Stimulated activated naive CD8-positive, alpha-beta T cell treated with anti-CD3 and anti-CD28 coated beads, Interleukin-15, amount 100 ng/mL, for 72 hours (primary cell): ENCODE measurements at regions not wholly inside any gene's neighbourhood (a gene's known extent, or its start where the extent isn't known, plus 50 kb on each side); places are given as distances from the start of the nearest gene placed in this dataset.

Source experiments
- ATAC-seq: fragments of 150-1000 bp; cut with Tn5 transposase; 2 replicates; pipeline ENCODE4 v1.10.0; 2021; ENCODE audit warnings: mild to moderate bottlenecking, moderate library complexity
- DNase-seq, 2 donors: peaks; one replicate each; pipeline ENCODE4 v3.0.0; 2021 to 2022
- H3K27ac Mint-ChIP-seq, 2 donors: one replicate each; pipeline ENCODE4 v1.8.0; 2022; ENCODE audit warnings: mild to moderate bottlenecking in 2 of 2, mixed read lengths in 2 of 2, moderate library complexity in 2 of 2
- H3K27me3 Mint-ChIP-seq: one replicate; pipeline ENCODE4 v1.8.0; 2022; ENCODE audit warnings: mixed read lengths
- H3K4me1 Mint-ChIP-seq: one replicate; pipeline ENCODE4 v1.8.0; 2022; ENCODE audit warnings: mild to moderate bottlenecking, mixed read lengths
- H3K4me3 Mint-ChIP-seq, 2 donors: one replicate each; pipeline ENCODE4 v1.8.0; 2022; ENCODE audit warnings: mild to moderate bottlenecking in 2 of 2, mixed read lengths in 2 of 2, moderate library complexity in 1 of 2
- H3K9me3 Mint-ChIP-seq, 2 donors: one replicate each; pipeline ENCODE4 v1.8.0; 2022; ENCODE audit warnings: mixed read lengths in 2 of 2

- DNase-seq: no peak
- H3K9me3 Mint-ChIP-seq: no peaks in the 10 kb centered on the region
- H3K4me3 Mint-ChIP-seq: no peak overlapping the region
Measured at GRCh38 chrX:102860235-102860634, 76.8 kb upstream of the RAB40AL start.

GRCh38 chrX:102863735-102864134 is 73.3 kb upstream of the RAB40AL start:
- H3K27ac Mint-ChIP-seq: no peak overlapping the region
- no peaks in the 10 kb centered on the region for H3K4me1 Mint-ChIP-seq
- ATAC-seq (peak; percentile 68), DNase-seq (peak; percentile 64 to 70)
- no peaks in the 10 kb centered on the region for H3K27me3 Mint-ChIP-seq
- H3K9me3 Mint-ChIP-seq: no peaks in the 10 kb centered on the region
- H3K4me3 Mint-ChIP-seq: no peak overlapping the region

More at GRCh38 chrX:102860235-102860634, 76.8 kb upstream of the RAB40AL start:
- no peak for ATAC-seq
- Mint-ChIP-seq H3K27me3 (no peaks in the 10 kb centered on the region), H3K4me1 (no peaks in the 10 kb centered on the region), H3K27ac (no peak overlapping the region)

- Mint-ChIP-seq H3K27ac (no peak overlapping the region), H3K9me3 (no peaks in the 10 kb centered on the region), H3K27me3 (no peaks in the 10 kb centered on the region), H3K4me1 (no peaks in the 10 kb centered on the region), H3K4me3 (no peak overlapping the region)
- DNase-seq (no peak), ATAC-seq (no peak)
Measured at GRCh38 chrX:102866981-102867656, 70.0 kb upstream of the RAB40AL start.

- ATAC-seq: no peak
- Mint-ChIP-seq H3K4me1 (no peaks in the 10 kb centered on the region), H3K27me3 (no peaks in the 10 kb centered on the region), H3K27ac (no peak overlapping the region), H3K4me3 (no peak overlapping the region), H3K9me3 (no peaks in the 10 kb centered on the region)
- no peak for DNase-seq
Measured at GRCh38 chrX:102883491-102883890, 53.6 kb upstream of the RAB40AL start.
